ENCODE measurements at regions not wholly inside any gene's neighbourhood (a gene's known extent, or its start where the extent isn't known, plus 50 kb on each side); places are given as distances from the start of the nearest gene placed in this dataset.
"Not testable (repeated sequence)": the region's sequence is repeated elsewhere in the genome, so short reads cannot be mapped to it uniquely, and the experiment has no call there.

GRCh38 chr2:174675615-174676014, 78.0 kb upstream of the WIPF1 start:
- Histone ChIP-seq H3K27me3 (ENCODE audit: insufficient read depth, low read length, poor library complexity, severe bottlenecking) (no peaks in the 10 kb centered on the region), H3K79me2 (ENCODE audit: insufficient read depth, low read length) (peaks cover 27% of the 10 kb centered on the region), H3K9me2 (replicated peaks; ENCODE audit: low read depth, low read length) (no peaks in the 10 kb centered on the region), H4K20me1 (ENCODE audit: insufficient read depth, low read length, poor library complexity, severe bottlenecking) (peaks cover 3% of the 10 kb centered on the region), H3K4me2 (ENCODE audit: low read depth, low read length, poor library complexity, severe bottlenecking) (no peak overlapping the region), H3K9ac (ENCODE audit: low read depth, low read length, poor library complexity, severe bottlenecking) (no peak overlapping the region), H2AFZ (ENCODE audit: low read length) (no peak overlapping the region), H3F3A (ENCODE audit: low read depth) (no peaks in the 10 kb centered on the region), H3K4me1 (ENCODE audit: insufficient read depth, low read length, poor library complexity, severe bottlenecking) (peaks cover 26% of the 10 kb centered on the region), H3K9me3 (ENCODE audit: insufficient read depth, low read depth, low read length) (peaks cover 6% of the 10 kb centered on the region; the same call in 1 of the 2 replicates), H3K4me3 (ENCODE audit: low read length, poor library complexity, severe bottlenecking) (no peak overlapping the region), H3K36me3 (ENCODE audit: insufficient read depth, low read length) (peaks cover 4% of the 10 kb centered on the region; the same call in 1 of the 2 replicates)
- TF ChIP-seq EZH2phosphoT487 (IDR thresholded peaks at IDR 0.05; ENCODE audit: borderline replicate concordance) (no peak), CTCF (conservative IDR thresholded peaks at IDR 0.05; ENCODE audit: low read length) (no peak)

GRCh38 chr2:174673876-174674275, 76.3 kb upstream of the WIPF1 start:
- peaks cover 3% of the 10 kb centered on the region for H4K20me1 ChIP-seq (ENCODE audit: insufficient read depth, low read length, poor library complexity, severe bottlenecking)
- H3K79me2 ChIP-seq (ENCODE audit: insufficient read depth, low read length): peaks cover 14% of the 10 kb centered on the region; the same call in 1 of the 2 replicates
- no peak overlapping the region for H2AFZ ChIP-seq (ENCODE audit: low read length)
- H3K4me2 ChIP-seq (ENCODE audit: low read depth, low read length, poor library complexity, severe bottlenecking): no peak overlapping the region
- no peak overlapping the region for H3K9ac ChIP-seq (ENCODE audit: low read depth, low read length, poor library complexity, severe bottlenecking)
- peaks cover 4% of the 10 kb centered on the region; the same call in 1 of the 2 replicates for H3K36me3 ChIP-seq (ENCODE audit: insufficient read depth, low read length)
- peaks cover 12% of the 10 kb centered on the region for H3K4me1 ChIP-seq (ENCODE audit: insufficient read depth, low read length, poor library complexity, severe bottlenecking)
- no peak for TF ChIP-seq EZH2phosphoT487 (IDR thresholded peaks at IDR 0.05; ENCODE audit: borderline replicate concordance)
- TF ChIP-seq CTCF (conservative IDR thresholded peaks at IDR 0.05; ENCODE audit: low read length): no peak
- H3K4me3 ChIP-seq (ENCODE audit: low read length, poor library complexity, severe bottlenecking): no peak overlapping the region
- no peaks in the 10 kb centered on the region for H3F3A ChIP-seq (ENCODE audit: low read depth)
- peaks cover 6% of the 10 kb centered on the region; the same call in 1 of the 2 replicates for H3K9me3 ChIP-seq (ENCODE audit: insufficient read depth, low read depth, low read length)
- H3K27me3 ChIP-seq (ENCODE audit: insufficient read depth, low read length, poor library complexity, severe bottlenecking): no peaks in the 10 kb centered on the region
- no peaks in the 10 kb centered on the region for H3K9me2 ChIP-seq (replicated peaks; ENCODE audit: low read depth, low read length)

GRCh38 chr2:174673440-174673839, 75.8 kb upstream of the WIPF1 start:
- H3K36me3 ChIP-seq (ENCODE audit: insufficient read depth, low read length): peaks cover 4% of the 10 kb centered on the region; the same call in 1 of the 2 replicates
- H3K9me2 ChIP-seq (replicated peaks; ENCODE audit: low read depth, low read length): no peaks in the 10 kb centered on the region
- no peak overlapping the region for H3K9ac ChIP-seq (ENCODE audit: low read depth, low read length, poor library complexity, severe bottlenecking)
- H4K20me1 ChIP-seq (ENCODE audit: insufficient read depth, low read length, poor library complexity, severe bottlenecking): no peaks in the 10 kb centered on the region
- TF ChIP-seq CTCF (conservative IDR thresholded peaks at IDR 0.05; ENCODE audit: low read length) (no peak), EZH2phosphoT487 (IDR thresholded peaks at IDR 0.05; ENCODE audit: borderline replicate concordance) (no peak)
- peaks cover 10% of the 10 kb centered on the region; the same call in 1 of the 2 replicates for H3K79me2 ChIP-seq (ENCODE audit: insufficient read depth, low read length)
- peaks cover 7% of the 10 kb centered on the region for H3K4me1 ChIP-seq (ENCODE audit: insufficient read depth, low read length, poor library complexity, severe bottlenecking)
- no peak overlapping the region for H2AFZ ChIP-seq (ENCODE audit: low read length)
- no peak overlapping the region for H3K4me2 ChIP-seq (ENCODE audit: low read depth, low read length, poor library complexity, severe bottlenecking)
- no peaks in the 10 kb centered on the region for H3K27me3 ChIP-seq (ENCODE audit: insufficient read depth, low read length, poor library complexity, severe bottlenecking)
- H3F3A ChIP-seq (ENCODE audit: low read depth): no peaks in the 10 kb centered on the region
- no peak overlapping the region for H3K4me3 ChIP-seq (ENCODE audit: low read length, poor library complexity, severe bottlenecking)
- peaks cover 6% of the 10 kb centered on the region; the same call in 1 of the 2 replicates for H3K9me3 ChIP-seq (ENCODE audit: insufficient read depth, low read depth, low read length)

- H3K79me2 ChIP-seq (ENCODE audit: insufficient read depth, low read length); H3K4me3 ChIP-seq (ENCODE audit: low read length, poor library complexity, severe bottlenecking); H3K36me3 ChIP-seq (ENCODE audit: insufficient read depth, low read length); H2AFZ ChIP-seq (ENCODE audit: low read length); H3K4me2 ChIP-seq (ENCODE audit: low read depth, low read length, poor library complexity, severe bottlenecking); H3K27me3 ChIP-seq (ENCODE audit: insufficient read depth, low read length, poor library complexity, severe bottlenecking); H3K9ac ChIP-seq (ENCODE audit: low read depth, low read length, poor library complexity, severe bottlenecking); H3F3A ChIP-seq (ENCODE audit: low read depth); H4K20me1 ChIP-seq (ENCODE audit: insufficient read depth, low read length, poor library complexity, severe bottlenecking); H3K9me3 ChIP-seq (ENCODE audit: insufficient read depth, low read depth, low read length); H3K9me2 ChIP-seq (replicated peaks; ENCODE audit: low read depth, low read length): not testable (repeated sequence)
- H3K4me1 ChIP-seq (ENCODE audit: insufficient read depth, low read length, poor library complexity, severe bottlenecking): peaks cover 17% of the 10 kb centered on the region
These were observed 73.9 kb upstream of the WIPF1 start for GRCh38 chr2:174671532-174671931.
